ENCODE measurements at regions not wholly inside any gene's neighbourhood (a gene's known extent, or its start where the extent isn't known, plus 50 kb on each side); places are given as distances from the start of the nearest gene placed in this dataset.
A peak's percentile ranks its signal among the peaks of the same experiment; 100 is the strongest.

GRCh38 chrX:13126775-13127174 is 82.4 kb upstream of the FAM9C start:
- DNase-seq (ENCODE audit: insufficient read length, low spot score, missing footprints) = no peak
- no peak for TF ChIP-seq CTCF (IDR thresholded peaks at IDR 0.05; ENCODE audit: extremely low read depth, low read depth, low read length)

GRCh38 chrX:13125188-13125587 is 80.8 kb upstream of the FAM9C start:
- no peak overlapping the region for H2AFZ ChIP-seq (ENCODE audit: low read length)
- H3K4me1 ChIP-seq (ENCODE audit: insufficient read depth, low read length) = peaks cover 25% of the 10 kb centered on the region
- no peaks in the 10 kb centered on the region for H3K27me3 ChIP-seq (ENCODE audit: insufficient read depth, low read length)
- no peaks in the 10 kb centered on the region for H3K36me3 ChIP-seq (ENCODE audit: insufficient read depth, low read length)
- TF ChIP-seq CTCF (IDR thresholded peaks at IDR 0.05; ENCODE audit: extremely low read depth, low read depth, low read length) = no peak
- H4K20me1 ChIP-seq (ENCODE audit: insufficient read depth, low read length) = no peaks in the 10 kb centered on the region
- H3K79me2 ChIP-seq (ENCODE audit: insufficient read depth, low read length) = no peaks in the 10 kb centered on the region
- DNase-seq (ENCODE audit: insufficient read length, low spot score, missing footprints) = no peak
- no peak overlapping the region for H3K4me3 ChIP-seq (ENCODE audit: insufficient read depth, low read length)
- no peak overlapping the region for H3K4me2 ChIP-seq (ENCODE audit: insufficient read depth, low read length)
- H3K27ac ChIP-seq (ENCODE audit: low read depth, low read length) = peak overlapping the region; percentile 4
- no peaks in the 10 kb centered on the region for H3K9me3 ChIP-seq (ENCODE audit: low read depth, low read length)

More at GRCh38 chrX:13126775-13127174, 82.4 kb upstream of the FAM9C start:
- Histone ChIP-seq H3K9me3 (ENCODE audit: low read depth, low read length) (no peaks in the 10 kb centered on the region), H3K27me3 (ENCODE audit: insufficient read depth, low read length) (no peaks in the 10 kb centered on the region), H3K4me1 (ENCODE audit: insufficient read depth, low read length) (peaks cover 21% of the 10 kb centered on the region), H3K79me2 (ENCODE audit: insufficient read depth, low read length) (no peaks in the 10 kb centered on the region), H2AFZ (ENCODE audit: low read length) (no peak overlapping the region), H3K4me2 (ENCODE audit: insufficient read depth, low read length) (no peak overlapping the region), H3K36me3 (ENCODE audit: insufficient read depth, low read length) (no peaks in the 10 kb centered on the region), H3K27ac (ENCODE audit: low read depth, low read length) (no peak overlapping the region), H3K4me3 (ENCODE audit: insufficient read depth, low read length) (no peak overlapping the region), H4K20me1 (ENCODE audit: insufficient read depth, low read length) (no peaks in the 10 kb centered on the region)

GRCh38 chrX:13123857-13124345 is 79.5 kb upstream of the FAM9C start:
- Histone ChIP-seq H2AFZ (ENCODE audit: low read length) (no peak overlapping the region), H3K4me2 (ENCODE audit: insufficient read depth, low read length) (peak overlapping the region; percentile 58), H3K4me3 (ENCODE audit: insufficient read depth, low read length) (no peak overlapping the region), H3K4me1 (ENCODE audit: insufficient read depth, low read length) (peaks cover 37% of the 10 kb centered on the region), H3K27me3 (ENCODE audit: insufficient read depth, low read length) (no peaks in the 10 kb centered on the region), H3K36me3 (ENCODE audit: insufficient read depth, low read length) (no peaks in the 10 kb centered on the region), H3K27ac (ENCODE audit: low read depth, low read length) (peak overlapping the region; percentile 54), H3K9me3 (ENCODE audit: low read depth, low read length) (no peaks in the 10 kb centered on the region), H4K20me1 (ENCODE audit: insufficient read depth, low read length) (no peaks in the 10 kb centered on the region), H3K79me2 (ENCODE audit: insufficient read depth, low read length) (no peaks in the 10 kb centered on the region)
- DNase-seq (ENCODE audit: insufficient read length, low spot score, missing footprints) = peak; percentile 61
- no peak for TF ChIP-seq CTCF (IDR thresholded peaks at IDR 0.05; ENCODE audit: extremely low read depth, low read depth, low read length)

GRCh38 chrX:13123247-13123856 is 78.9 kb upstream of the FAM9C start:
- H3K79me2 ChIP-seq (ENCODE audit: insufficient read depth, low read length) = no peaks in the 10 kb centered on the region
- no peak overlapping the region for H3K4me3 ChIP-seq (ENCODE audit: insufficient read depth, low read length)
- peak overlapping the region; percentile 58 for H3K4me2 ChIP-seq (ENCODE audit: insufficient read depth, low read length)
- no peaks in the 10 kb centered on the region for H3K36me3 ChIP-seq (ENCODE audit: insufficient read depth, low read length)
- no peak for DNase-seq (ENCODE audit: insufficient read length, low spot score, missing footprints)
- no peaks in the 10 kb centered on the region for H3K9me3 ChIP-seq (ENCODE audit: low read depth, low read length)
- no peaks in the 10 kb centered on the region for H3K27me3 ChIP-seq (ENCODE audit: insufficient read depth, low read length)
- H3K4me1 ChIP-seq (ENCODE audit: insufficient read depth, low read length) = peaks cover 36% of the 10 kb centered on the region
- H4K20me1 ChIP-seq (ENCODE audit: insufficient read depth, low read length) = no peaks in the 10 kb centered on the region
- H3K27ac ChIP-seq (ENCODE audit: low read depth, low read length) = peak overlapping the region; percentile 54
- no peak for TF ChIP-seq CTCF (IDR thresholded peaks at IDR 0.05; ENCODE audit: extremely low read depth, low read depth, low read length)
- peak overlapping the region; percentile 26 for H2AFZ ChIP-seq (ENCODE audit: low read length)
